Adrenal gland (tissue), 5 donors: ENCODE measurements at regions not wholly inside any gene's neighbourhood (a gene's known extent, or its start where the extent isn't known, plus 50 kb on each side); places are given as distances from the start of the nearest gene placed in this dataset.

Experiments
- POLR2A ChIP-seq, 2 donors: fragments of 450-650 bp; IDR thresholded peaks; one replicate each; pipeline ENCODE4 v1.6.1; 2017; ENCODE audit warnings: antibody characterized with exemption in 2 of 2, mild to moderate bottlenecking in 2 of 2, moderate library complexity in 1 of 2
- TF ChIP-seq, protein P1 (sequence below), 6 experiments: fragments of 450-650 bp in 4 of 6; fragments of 200-600 bp in 2 of 6; sonication (generic) in 1 of 6; IDR thresholded peaks; 1 replicate in 5 of 6; 2 replicates in 1 of 6; pipeline versions ENCODE4 v1.5.1 to v1.8.0; 2016 to 2021; ENCODE audit warnings: antibody characterized with exemption in 6 of 6, mild to moderate bottlenecking in 2 of 6, moderate library complexity in 1 of 6
- donor health status: DM: no; HTN: no; CAD: no.

- no peak for TF ChIP-seq POLR2A (IDR thresholded peaks at IDR 0.05)
- TF ChIP-seq, protein P1, sequence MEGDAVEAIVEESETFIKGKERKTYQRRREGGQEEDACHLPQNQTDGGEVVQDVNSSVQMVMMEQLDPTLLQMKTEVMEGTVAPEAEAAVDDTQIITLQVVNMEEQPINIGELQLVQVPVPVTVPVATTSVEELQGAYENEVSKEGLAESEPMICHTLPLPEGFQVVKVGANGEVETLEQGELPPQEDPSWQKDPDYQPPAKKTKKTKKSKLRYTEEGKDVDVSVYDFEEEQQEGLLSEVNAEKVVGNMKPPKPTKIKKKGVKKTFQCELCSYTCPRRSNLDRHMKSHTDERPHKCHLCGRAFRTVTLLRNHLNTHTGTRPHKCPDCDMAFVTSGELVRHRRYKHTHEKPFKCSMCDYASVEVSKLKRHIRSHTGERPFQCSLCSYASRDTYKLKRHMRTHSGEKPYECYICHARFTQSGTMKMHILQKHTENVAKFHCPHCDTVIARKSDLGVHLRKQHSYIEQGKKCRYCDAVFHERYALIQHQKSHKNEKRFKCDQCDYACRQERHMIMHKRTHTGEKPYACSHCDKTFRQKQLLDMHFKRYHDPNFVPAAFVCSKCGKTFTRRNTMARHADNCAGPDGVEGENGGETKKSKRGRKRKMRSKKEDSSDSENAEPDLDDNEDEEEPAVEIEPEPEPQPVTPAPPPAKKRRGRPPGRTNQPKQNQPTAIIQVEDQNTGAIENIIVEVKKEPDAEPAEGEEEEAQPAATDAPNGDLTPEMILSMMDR (IDR thresholded peaks at IDR 0.05) = no peak
Measured at GRCh38 chr4:73335679-73336078, 68.4 kb upstream of the ALB start.
